Bronchial epithelial cell (primary cell): ENCODE measurements at regions not wholly inside any gene's neighbourhood (a gene's known extent, or its start where the extent isn't known, plus 50 kb on each side); places are given as distances from the start of the nearest gene placed in this dataset.
"Not testable (repeated sequence)": the region's sequence is repeated elsewhere in the genome, so short reads cannot be mapped to it uniquely, and the experiment has no call there.

Source experiments
- DNase-seq: peaks from one replicate; pipeline ENCODE4 v3.0.0-alpha.2; 2010; ENCODE audit warnings: low read depth
- FAIRE-seq: peaks from 2 replicates; lab custom pipeline; 2011; peaks lifted over from hg19 to GRCh38; lab: Jason Lieb, UNC
- H3K27me3 ChIP-seq: 2 replicates; pipeline ENCODE4 v1.5.1; 2011; ENCODE audit warnings: low read length; ENCODE audit not compliant: control insufficient read depth, insufficient read depth
- H3K36me3 ChIP-seq: 2 replicates; pipeline ENCODE4 v1.5.1; 2011; ENCODE audit warnings: low read length; ENCODE audit not compliant: control insufficient read depth, insufficient read depth
- H3K4me3 ChIP-seq: 2 replicates; pipeline ENCODE4 v1.5.1; 2011; ENCODE audit warnings: mild to moderate bottlenecking, low read depth, low read length, control low read depth
- CTCF ChIP-seq: IDR thresholded peaks from 2 replicates; pipeline ENCODE4 v1.5.1; 2011; ENCODE audit warnings: mild to moderate bottlenecking, moderate library complexity, low read length, control low read depth, inconsistent platforms; ENCODE audit not compliant: insufficient read depth, severe bottlenecking

- no peaks in the 10 kb centered on the region for H3K36me3 ChIP-seq
- no peak for FAIRE-seq
- no peak for DNase-seq
- no peaks in the 10 kb centered on the region for H3K27me3 ChIP-seq
- no peak for TF ChIP-seq CTCF
- H3K4me3 ChIP-seq = no peak overlapping the region
Observed at GRCh38 chr14:31911160-31911559, 165.9 kb upstream of the ARHGAP5 start.

GRCh38 chr14:31913370-31913769 lies 163.7 kb upstream of the ARHGAP5 start:
- no peak for DNase-seq
- Histone ChIP-seq H3K36me3 (no peaks in the 10 kb centered on the region), H3K27me3 (no peaks in the 10 kb centered on the region), H3K4me3 (no peak overlapping the region)
- FAIRE-seq = peak; percentile 23
- TF ChIP-seq CTCF = no peak

- FAIRE-seq, DNase-seq: not testable (repeated sequence)
Observed at GRCh38 chr14:31918289-31918688, 158.8 kb upstream of the ARHGAP5 start.

GRCh38 chr14:31920001-31920400 lies 157.1 kb upstream of the ARHGAP5 start:
- no peak for FAIRE-seq
- H3K36me3 ChIP-seq = no peaks in the 10 kb centered on the region
- TF ChIP-seq CTCF = no peak

More at GRCh38 chr14:31918289-31918688, 158.8 kb upstream of the ARHGAP5 start:
- not testable (repeated sequence) for H3K27me3 ChIP-seq, H3K36me3 ChIP-seq, H3K4me3 ChIP-seq

GRCh38 chr14:31920989-31921650 lies 156.0 kb upstream of the ARHGAP5 start:
- Histone ChIP-seq H3K4me3 (no peak overlapping the region), H3K36me3 (no peaks in the 10 kb centered on the region), H3K27me3 (no peaks in the 10 kb centered on the region)
- TF ChIP-seq CTCF = no peak
- DNase-seq (peak; percentile 26), FAIRE-seq (no peak)

More at GRCh38 chr14:31920001-31920400, 157.1 kb upstream of the ARHGAP5 start:
- DNase-seq = no peak
- H3K4me3 ChIP-seq = no peak overlapping the region
- H3K27me3 ChIP-seq = no peaks in the 10 kb centered on the region

- FAIRE-seq (no peak), DNase-seq (no peak)
- H3K36me3 ChIP-seq = no peaks in the 10 kb centered on the region
- TF ChIP-seq CTCF = no peak
- H3K27me3 ChIP-seq = no peaks in the 10 kb centered on the region
- H3K4me3 ChIP-seq = no peak overlapping the region
Observed at GRCh38 chr14:31921721-31922120, 155.4 kb upstream of the ARHGAP5 start.
